ENCODE measurements at regions not wholly inside any gene's neighbourhood (a gene's known extent, or its start where the extent isn't known, plus 50 kb on each side); places are given as distances from the start of the nearest gene placed in this dataset.
A peak's percentile ranks its signal among the peaks of the same experiment; 100 is the strongest.
"Not testable (repeated sequence)": the region's sequence is repeated elsewhere in the genome, so short reads cannot be mapped to it uniquely, and the experiment has no call there.

- no peak for DNase-seq (ENCODE audit: low spot score)
Observed at GRCh38 chr3:75242012-75242735, 422.0 kb upstream of the FRG2C start.

DNA sequence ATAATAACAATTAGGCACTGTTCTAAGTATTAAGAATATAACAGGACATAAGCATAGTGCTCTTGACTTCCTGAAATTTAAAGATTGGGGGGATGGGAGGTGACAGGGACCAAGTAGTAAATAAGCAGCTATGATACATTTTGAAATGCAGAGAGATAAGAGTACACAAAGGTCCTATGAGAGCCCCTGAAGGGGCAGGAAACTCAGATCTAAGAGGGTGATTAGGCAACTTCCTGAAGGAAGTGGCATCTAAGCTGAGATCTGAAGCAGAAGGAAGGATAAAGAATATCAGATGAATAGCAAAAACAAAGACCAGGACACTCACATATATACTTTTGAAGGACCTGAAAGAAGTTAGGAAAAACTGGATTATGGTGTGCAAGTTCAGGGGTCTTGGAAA is 415.2 kb upstream of the FRG2C start:
- no peak for DNase-seq (ENCODE audit: low spot score)

DNA sequence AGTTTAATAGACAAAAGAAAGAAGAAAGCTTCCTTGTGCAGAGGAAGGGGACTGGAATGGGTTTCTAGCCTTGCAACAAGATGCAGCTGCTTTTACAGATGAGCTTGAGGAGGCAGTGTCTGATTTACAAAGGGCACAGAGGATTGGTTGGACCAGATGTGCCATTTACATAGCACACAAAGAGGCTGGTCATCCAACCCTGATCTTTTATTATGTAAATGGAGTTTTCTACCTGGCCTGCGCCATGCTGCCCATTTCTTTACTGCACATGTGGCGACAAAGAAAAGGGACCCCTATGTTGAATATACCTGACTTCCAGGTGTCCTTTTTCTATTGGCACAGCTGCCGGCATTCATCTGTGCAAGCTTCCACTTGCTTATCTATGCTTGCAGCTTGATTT is 409.4 kb upstream of the FRG2C start:
- no peak for DNase-seq (ENCODE audit: low spot score)

DNA sequence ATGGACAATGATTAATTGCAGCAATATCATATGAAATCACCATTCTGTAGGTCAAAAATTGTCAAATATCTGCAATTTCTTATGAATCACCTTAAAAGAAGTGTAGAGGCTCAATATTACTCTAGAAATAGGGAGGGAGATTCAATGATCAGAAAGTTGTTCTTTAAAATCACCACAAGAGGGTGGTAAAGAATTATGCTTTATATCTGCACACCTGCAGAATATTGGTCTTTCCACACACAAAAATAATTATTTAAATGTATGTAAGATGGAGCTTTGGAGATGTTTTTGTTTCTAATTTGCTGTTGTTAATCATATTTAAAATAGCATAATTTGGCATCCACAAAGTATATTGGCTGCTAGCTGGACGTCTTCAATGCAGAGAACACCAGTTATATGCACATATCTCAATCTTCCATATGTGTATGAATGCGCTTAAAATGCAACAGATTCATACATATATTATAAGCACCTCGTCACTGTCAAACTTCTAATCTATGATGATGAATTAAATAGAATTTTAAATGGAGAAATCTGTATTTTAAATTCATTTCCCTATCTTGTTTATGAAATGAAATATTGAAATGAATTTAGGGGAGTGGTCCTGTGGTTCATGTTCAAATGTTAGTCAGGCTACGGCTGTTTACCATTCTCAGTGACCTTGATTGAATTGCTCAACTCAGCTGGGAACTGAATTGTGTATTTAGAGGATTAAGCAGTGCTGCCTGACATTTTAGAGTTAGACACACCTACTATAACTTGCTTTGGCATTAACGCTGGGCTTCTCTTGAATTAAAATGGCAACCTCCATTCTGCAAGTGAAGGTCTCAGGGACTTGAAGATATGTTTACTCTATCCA is 405.1 kb upstream of the FRG2C start:
- DNase-seq (ENCODE audit: low spot score) = not testable (repeated sequence)

DNA sequence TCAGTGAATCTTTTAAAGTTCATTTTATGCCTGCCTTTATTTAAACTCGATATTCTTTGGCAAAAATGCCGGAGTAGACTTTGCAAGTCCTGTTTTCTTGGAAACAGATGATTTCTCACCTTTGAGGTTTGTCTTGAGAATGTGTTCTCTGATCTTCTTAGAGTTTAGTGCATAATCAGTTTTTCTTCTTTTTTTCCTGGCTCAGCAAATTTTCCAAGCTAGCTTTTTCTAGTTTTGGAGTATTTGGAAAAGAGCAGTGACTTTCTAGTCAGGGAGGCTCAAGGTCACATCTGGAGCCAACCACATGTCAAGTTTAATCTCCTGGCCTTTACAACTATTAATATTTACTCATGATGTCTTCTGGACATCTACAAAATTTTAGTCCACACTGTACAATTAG is 403.2 kb upstream of the FRG2C start:
- DNase-seq (ENCODE audit: low spot score) = not testable (repeated sequence)

- DNase-seq (ENCODE audit: low spot score) = no peak
Observed at GRCh38 chr3:75262661-75263060, 401.5 kb upstream of the FRG2C start.

DNA sequence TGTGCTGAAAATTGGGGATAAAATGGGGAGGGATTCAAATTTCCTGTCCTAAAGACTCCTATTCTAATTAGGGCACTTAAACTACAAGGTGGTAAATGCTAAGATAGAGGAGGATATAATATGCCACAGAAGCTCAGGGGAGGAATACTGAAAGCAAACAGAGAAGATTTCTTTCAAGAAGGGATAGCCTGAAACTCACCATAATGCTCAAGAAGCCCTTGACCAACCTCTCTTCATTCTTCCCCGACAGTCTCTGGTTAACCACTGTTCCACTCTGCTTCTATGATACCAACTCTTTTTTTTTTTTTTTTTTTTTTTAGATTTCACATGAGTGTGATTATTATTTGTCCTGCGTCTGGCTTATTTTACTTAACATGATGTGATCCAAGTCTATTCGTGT is 398.2 kb upstream of the FRG2C start:
- DNase-seq (ENCODE audit: low spot score) = no peak

- not testable (repeated sequence) for DNase-seq (ENCODE audit: low spot score)
Observed at GRCh38 chr3:75268576-75268975, 395.6 kb upstream of the FRG2C start.

DNA sequence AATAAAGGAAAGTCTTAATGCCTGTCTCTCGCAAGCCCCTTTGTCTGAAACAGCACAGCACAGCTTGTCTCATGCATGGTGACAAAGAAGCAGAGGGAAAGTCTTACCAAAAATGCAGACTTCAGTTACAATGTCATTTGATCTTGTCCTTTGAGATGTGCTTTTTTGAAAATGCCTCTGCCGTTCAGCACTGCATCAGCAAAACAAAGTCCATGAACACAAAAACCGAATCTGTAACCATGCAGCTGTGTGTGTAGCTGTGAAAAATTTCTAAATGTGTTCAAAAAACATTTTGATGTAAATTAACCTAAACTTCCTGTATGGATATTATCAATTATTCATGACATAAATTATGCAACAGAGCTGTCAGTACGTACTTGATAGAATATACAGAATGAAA is 391.9 kb upstream of the FRG2C start:
- DNase-seq (ENCODE audit: low spot score) = not testable (repeated sequence)

DNA sequence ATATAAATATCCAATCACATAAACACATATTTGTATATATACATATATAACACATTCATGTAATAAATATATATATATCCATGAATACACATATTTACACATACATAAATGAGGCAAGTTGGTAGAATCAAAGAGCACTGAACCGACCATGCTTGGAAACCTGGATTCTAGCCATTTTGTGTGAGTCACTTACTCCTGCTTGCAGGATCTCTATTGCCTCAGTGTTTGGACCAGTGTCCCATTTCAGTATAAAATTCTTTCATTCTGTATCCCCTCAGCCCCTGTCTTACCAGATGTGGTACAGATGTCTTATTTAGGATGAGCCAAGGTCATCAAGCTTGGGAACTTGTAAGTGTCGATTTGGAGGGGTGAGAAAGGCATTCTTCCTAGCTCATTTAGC is 391.4 kb upstream of the FRG2C start:
- DNase-seq (ENCODE audit: low spot score) = peak; percentile 27

DNA sequence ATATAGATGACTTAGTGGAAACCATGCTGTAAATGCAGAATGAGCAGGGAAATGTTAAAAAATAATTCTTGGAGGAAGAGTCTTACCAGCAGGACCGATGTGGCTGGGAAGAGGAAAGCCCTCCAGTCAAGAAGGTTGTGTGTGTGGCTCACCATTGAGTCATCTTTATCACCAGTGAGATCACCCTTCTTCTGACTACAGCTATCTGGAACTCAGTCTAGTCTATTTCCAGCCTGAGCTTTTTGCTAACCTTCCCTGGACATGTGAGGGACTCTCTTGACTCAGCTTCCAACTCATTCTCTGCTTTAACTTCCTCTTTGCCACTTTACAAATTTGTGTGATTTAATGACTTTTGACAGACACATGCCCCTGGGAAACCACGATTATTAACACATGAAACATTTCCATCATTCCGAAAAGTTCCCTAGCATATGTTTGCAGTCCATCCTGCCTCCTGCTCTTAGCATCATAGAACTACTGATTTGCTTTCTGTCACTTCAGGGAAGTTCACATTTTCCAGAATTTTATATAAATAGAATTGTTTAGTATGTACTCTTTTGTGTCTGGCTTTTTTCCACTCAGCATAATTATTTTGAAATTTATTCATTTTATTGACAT is 378.5 kb upstream of the FRG2C start:
- peak; percentile 5 for DNase-seq (ENCODE audit: low spot score)

DNA sequence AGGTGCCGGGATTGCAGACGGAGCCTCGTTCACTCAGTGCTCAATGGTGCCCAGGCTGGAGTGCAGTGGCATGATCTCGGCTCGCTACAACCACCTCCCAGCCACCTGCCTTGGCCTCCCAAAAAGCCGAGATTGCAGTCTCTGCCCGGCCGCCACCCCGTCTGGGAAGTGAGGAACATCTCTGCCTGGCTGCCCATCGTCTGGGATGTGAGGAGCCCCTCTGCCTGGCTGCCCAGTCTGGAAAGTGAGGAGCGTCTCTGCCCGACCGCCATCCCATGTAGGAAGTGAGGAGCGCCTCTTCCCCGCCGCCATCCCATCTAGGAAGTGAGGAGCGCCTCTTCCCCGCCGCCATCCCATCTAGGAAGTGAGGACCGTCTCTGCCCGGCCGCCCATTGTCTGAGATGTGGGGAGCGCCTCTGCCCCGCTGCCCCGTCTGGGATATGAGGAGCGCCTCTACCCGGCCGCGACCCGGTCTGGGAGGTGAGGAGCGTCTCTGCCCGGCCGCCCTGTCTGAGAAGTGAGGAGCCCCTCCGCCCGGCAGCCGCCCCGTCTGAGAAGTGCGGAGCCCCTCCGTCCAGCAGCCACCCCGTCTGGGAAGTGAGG is 375.1 kb upstream of the FRG2C start:
- not testable (repeated sequence) for DNase-seq (ENCODE audit: low spot score)

DNA sequence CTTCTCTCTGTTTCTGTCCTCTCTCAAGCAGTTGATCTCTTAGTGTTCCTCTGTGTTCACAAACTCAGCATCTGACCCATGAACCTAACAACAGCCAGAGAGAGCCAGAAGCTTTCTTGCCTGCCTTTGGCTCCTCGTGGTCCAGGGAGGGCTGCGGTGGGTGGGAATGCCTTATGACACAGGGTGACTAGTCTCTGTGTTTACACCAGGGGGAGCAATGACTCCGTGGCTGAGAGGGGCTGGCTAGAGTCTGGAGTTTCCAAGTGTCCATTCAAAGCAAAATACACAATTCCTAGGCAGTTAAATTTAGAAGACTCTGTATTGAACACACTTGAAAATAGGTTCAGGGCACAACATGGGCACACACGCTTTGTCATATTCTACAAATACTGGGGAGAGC is 370.0 kb upstream of the FRG2C start:
- peak; percentile 3 for DNase-seq (ENCODE audit: low spot score)

DNA sequence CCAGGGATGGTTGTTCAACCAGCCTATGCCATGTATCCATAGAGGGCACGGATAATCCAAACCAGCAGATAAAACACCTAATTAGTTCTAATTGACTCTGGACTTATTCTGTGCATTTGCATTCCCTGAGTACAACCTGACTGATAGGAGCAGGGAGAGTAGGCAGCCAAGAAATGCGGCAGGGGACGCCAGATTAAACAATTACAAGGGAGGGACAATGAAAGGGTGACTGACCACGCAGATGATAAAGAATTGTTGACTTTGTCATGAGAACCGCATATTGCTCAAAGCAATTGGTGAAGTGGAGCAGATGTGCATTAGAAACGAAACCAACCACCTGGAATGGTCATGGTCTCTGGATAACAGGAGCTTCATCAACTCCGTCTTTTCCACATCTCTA is 369.1 kb upstream of the FRG2C start:
- DNase-seq (ENCODE audit: low spot score) = no peak

DNA sequence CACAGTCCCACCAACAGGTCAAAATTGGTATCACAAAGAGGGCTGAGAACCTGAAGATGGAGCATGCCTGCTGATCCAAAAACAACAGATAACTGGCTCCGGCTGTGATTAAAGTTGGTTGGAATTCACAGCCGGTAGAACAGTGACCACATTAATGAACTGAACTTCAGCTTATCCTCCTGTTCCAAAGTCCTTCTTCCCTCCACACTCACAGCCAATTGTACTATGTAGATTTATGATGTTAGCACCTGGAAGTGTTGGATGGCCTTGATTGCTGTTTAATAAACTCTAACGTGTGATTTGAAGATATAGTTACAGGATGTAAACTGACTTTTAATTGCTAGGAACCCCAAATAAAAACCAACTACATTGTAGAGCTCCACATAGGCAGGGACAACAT is 367.3 kb upstream of the FRG2C start:
- DNase-seq (ENCODE audit: low spot score) = no peak

GRCh38 chr3:75300606-75301005 is 363.5 kb upstream of the FRG2C start:
- no peak for DNase-seq (ENCODE audit: low spot score)

DNA sequence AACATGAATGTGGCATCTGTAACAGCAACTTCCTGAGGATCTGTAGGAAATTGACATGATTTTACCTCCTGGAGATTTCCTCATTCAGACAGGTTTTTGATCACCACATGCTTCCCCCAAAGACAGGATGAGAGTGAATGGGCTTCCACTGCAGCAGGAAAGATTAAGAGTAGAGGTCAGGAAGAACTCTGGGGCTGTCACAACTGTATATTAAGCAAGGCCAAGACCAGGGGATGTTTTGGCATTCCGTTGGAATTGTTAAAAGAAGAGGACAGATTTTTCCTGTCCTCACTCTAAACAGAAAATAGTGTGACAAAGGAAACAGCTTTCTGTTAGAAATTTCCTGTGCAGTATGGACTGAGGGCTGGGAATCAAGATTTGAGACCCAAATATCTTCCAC is 363.1 kb upstream of the FRG2C start:
- DNase-seq (ENCODE audit: low spot score) = not testable (repeated sequence)

GRCh38 chr3:75303741-75304140 is 360.4 kb upstream of the FRG2C start:
- no peak for DNase-seq (ENCODE audit: low spot score)

DNA sequence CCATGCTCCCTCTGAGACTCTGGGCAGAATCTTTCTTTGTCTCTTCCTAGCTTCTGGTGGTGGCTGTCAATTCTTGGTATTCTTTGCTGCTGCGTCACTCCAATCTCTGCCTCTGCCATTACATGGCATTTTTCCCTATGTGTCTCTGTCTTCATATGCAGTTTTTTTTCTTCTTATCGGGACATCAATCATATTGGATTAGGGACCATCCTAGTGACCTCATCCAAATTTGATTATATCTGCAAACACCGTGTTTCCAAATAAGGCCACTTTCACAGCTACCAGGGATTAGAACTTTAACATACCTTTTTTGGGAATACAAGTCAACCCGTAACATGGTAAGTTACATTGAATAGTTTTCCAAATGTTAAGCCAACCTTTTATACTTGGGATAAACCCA is 358.2 kb upstream of the FRG2C start:
- DNase-seq (ENCODE audit: low spot score) = no peak

DNA sequence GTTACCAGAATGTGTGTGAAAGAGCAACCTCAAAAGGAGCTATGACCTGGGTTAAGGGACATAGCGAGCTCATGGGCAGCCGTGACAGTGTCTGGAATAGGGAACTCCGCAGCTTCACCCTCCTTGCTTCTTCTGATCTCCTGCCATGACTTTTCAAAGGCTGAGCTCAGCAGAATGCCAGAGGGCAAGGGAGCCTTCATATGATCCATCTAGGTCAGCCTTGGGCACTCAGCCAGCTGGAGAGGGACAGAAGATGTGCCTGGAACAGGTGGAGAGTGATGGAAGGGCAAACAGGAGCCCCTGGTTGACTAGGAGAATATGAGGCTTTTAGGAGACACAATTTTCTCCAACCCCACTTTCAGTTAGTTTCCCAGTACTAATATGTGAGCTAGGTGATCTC is 352.8 kb upstream of the FRG2C start:
- DNase-seq (ENCODE audit: low spot score) = not testable (repeated sequence)

DNA sequence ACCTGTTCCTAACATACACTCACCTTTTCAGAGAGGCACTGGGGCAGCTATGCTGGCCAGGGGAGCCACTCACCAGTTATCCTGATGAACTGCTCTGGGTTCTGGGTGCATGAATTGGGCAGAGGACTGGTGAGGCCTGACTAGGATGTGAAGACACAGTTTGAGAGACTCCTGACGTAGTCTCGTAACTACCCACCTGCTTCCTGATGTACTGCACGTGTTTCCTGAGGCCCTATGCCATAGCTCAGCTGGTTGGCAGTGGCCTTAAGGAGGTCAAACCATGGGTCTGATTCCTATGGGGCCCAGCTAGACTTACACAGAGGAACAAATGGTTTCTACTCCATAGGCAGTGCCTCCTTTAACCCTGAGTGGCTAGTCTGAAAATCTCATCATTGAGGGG is 351.7 kb upstream of the FRG2C start:
- DNase-seq (ENCODE audit: low spot score) = not testable (repeated sequence)

- DNase-seq (ENCODE audit: low spot score) = not testable (repeated sequence)
Observed at GRCh38 chr3:75319776-75320175, 344.4 kb upstream of the FRG2C start.

Data from H4 (cell line).